Neuronal stem cell (in vitro differentiated cells): ENCODE measurements at regions not wholly inside any gene's neighbourhood (a gene's known extent, or its start where the extent isn't known, plus 50 kb on each side); places are given as distances from the start of the nearest gene placed in this dataset.

ENCODE experiments used
- DNase-seq: peaks from one replicate; pipeline ENCODE4 v3.0.0-alpha.2; 2013; ENCODE audit warnings: low spot score
- H2AFZ ChIP-seq: one replicate; pipeline ENCODE4 v1.6.1; 2013; ENCODE audit warnings: mild to moderate bottlenecking, low read length, inconsistent platforms
- H2AK5ac ChIP-seq: 2 replicates; pipeline ENCODE4 v1.6.1; 2013; ENCODE audit warnings: low read depth, mild to moderate bottlenecking, inconsistent platforms, low read length, moderate library complexity, mixed read lengths
- H2BK120ac ChIP-seq: 2 replicates; pipeline ENCODE4 v1.6.1; 2013; ENCODE audit warnings: low read depth, mild to moderate bottlenecking, inconsistent platforms, low read length, moderate library complexity, mixed read lengths
- H2BK12ac ChIP-seq: one replicate; pipeline ENCODE4 v1.6.1; 2013; ENCODE audit warnings: low read length, inconsistent platforms
- H2BK15ac ChIP-seq: 2 replicates; pipeline ENCODE4 v1.6.1; 2013; ENCODE audit warnings: mild to moderate bottlenecking, low read length, inconsistent platforms, mixed read lengths
- H2BK5ac ChIP-seq: one replicate; pipeline ENCODE4 v1.6.1; 2013; ENCODE audit warnings: inconsistent platforms, mild to moderate bottlenecking, low read length, moderate library complexity
- H3K14ac ChIP-seq: one replicate; pipeline ENCODE4 v1.6.1; 2013; ENCODE audit warnings: low read length, inconsistent platforms
- H3K18ac ChIP-seq: 2 replicates; pipeline ENCODE4 v1.6.1; 2013; ENCODE audit warnings: low read length, inconsistent platforms
- H3K23ac ChIP-seq: 2 replicates; pipeline ENCODE4 v1.6.1; 2013; ENCODE audit warnings: low read depth, mild to moderate bottlenecking, mixed read lengths, low read length, inconsistent platforms; ENCODE audit not compliant: poor library complexity
- H3K27ac ChIP-seq: replicated peaks from 3 replicates; pipeline ENCODE4 v1.5.1; 2013; ENCODE audit warnings: low read length, inconsistent platforms
- H3K27me3 ChIP-seq, 3 experiments: 2 replicates each; pipeline ENCODE4 v1.6.1; 2013; ENCODE audit warnings: low read length in 3 of 3, mild to moderate bottlenecking in 2 of 3, inconsistent platforms in 1 of 3, low read depth in 1 of 3, mixed read lengths in 1 of 3, moderate library complexity in 1 of 3; ENCODE audit not compliant: control insufficient read depth in 3 of 3, insufficient read depth in 3 of 3
- H3K36me3 ChIP-seq, 2 donors: replicated peaks in 1 of 2; 2 replicates each; pipeline ENCODE4 v1.6.1; 2013; ENCODE audit warnings: low read length in 2 of 2; ENCODE audit not compliant: control insufficient read depth in 2 of 2, insufficient read depth in 2 of 2
- H3K4ac ChIP-seq: 2 replicates; pipeline ENCODE4 v1.6.1; 2013; ENCODE audit warnings: inconsistent platforms, mild to moderate bottlenecking, low read length, moderate library complexity
- H3K4me1 ChIP-seq, 2 donors: 1 replicate in 1 of 2; 2 replicates in 1 of 2; pipeline ENCODE4 v1.6.1; 2013; ENCODE audit warnings: low read length in 2 of 2, low read depth in 1 of 2; ENCODE audit not compliant: control insufficient read depth in 2 of 2, insufficient read depth in 1 of 2
- H3K4me2 ChIP-seq: one replicate; pipeline ENCODE4 v1.6.1; 2013; ENCODE audit warnings: mild to moderate bottlenecking, low read length, inconsistent platforms; ENCODE audit not compliant: insufficient read depth, poor library complexity, severe bottlenecking
- H3K4me3 ChIP-seq, 2 donors: 2 replicates each; pipeline ENCODE4 v1.5.1; 2013; ENCODE audit warnings: low read length in 2 of 2, mild to moderate bottlenecking in 2 of 2, inconsistent platforms in 1 of 2, moderate library complexity in 1 of 2
- H3K79me1 ChIP-seq: one replicate; pipeline ENCODE4 v1.6.1; 2013; ENCODE audit warnings: low read depth, mild to moderate bottlenecking, inconsistent platforms, low read length, moderate library complexity
- H3K9ac ChIP-seq: one replicate; pipeline ENCODE4 v1.6.1; 2013; ENCODE audit warnings: mild to moderate bottlenecking, low read depth, low read length, inconsistent platforms; ENCODE audit not compliant: poor library complexity
- H3K9me3 ChIP-seq, 2 donors: replicated peaks in 1 of 2; 2 replicates each; pipeline versions ENCODE3 to v1.6.1; 2013; ENCODE audit warnings: low read length in 2 of 2, mild to moderate bottlenecking in 2 of 2, inconsistent platforms in 1 of 2, low read depth in 1 of 2, mixed read lengths in 1 of 2, moderate library complexity in 1 of 2; ENCODE audit not compliant: control insufficient read depth in 2 of 2, insufficient read depth in 1 of 2
- H4K8ac ChIP-seq: one replicate; pipeline ENCODE4 v1.6.1; 2013; ENCODE audit warnings: low read depth, mild to moderate bottlenecking, inconsistent platforms, low read length, moderate library complexity
- H4K91ac ChIP-seq: one replicate; pipeline ENCODE4 v1.6.1; 2013; ENCODE audit warnings: low read length, low read depth, mild to moderate bottlenecking, inconsistent platforms; ENCODE audit not compliant: poor library complexity
- WGBS, 2 donors: extraction: QIAGEN DNeasy Blood & Tissue Kit; methylation state at CpG; one replicate each; pipeline ENCODE4 v1.1.7; 2013; ENCODE audit warnings: missing lambda C conversion rate in 2 of 2, mixed read lengths in 1 of 2; ENCODE audit not compliant: insufficient read length in 2 of 2, insufficient replicate concordance in 1 of 2; ENCODE audit errors: extremely low coverage in 2 of 2; 5-methylcytosine and 5-hydroxymethylcytosine counted together

DNA sequence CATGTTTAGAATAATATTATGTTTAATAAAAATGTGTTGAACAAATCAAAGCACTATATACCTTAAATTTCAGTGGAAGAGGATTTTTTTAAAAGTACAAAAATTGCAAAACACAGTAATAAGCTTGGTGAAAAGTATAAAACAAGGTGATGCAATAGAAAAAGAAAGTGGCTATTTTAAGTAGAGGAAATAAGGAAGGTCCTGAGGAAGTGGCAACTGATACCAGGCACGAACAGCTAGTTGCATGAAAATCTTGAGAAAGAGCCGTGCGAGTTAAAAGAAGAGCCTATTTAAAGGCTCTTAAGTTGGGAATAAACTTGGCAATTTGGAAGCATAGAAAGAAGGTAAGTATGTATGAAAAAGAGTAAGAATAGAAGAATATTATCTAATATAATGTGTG, 1679.3 kb downstream of the LRRC4C start:
- Histone ChIP-seq H4K8ac (no peak overlapping the region), H2BK5ac (no peak overlapping the region), H3K23ac (no peak overlapping the region), H3K27me3 (no peaks in the 10 kb centered on the region), H2BK12ac (no peak overlapping the region), H3K4me1 (no peaks in the 10 kb centered on the region), H4K91ac (no peak overlapping the region), H3K79me1 (no peaks in the 10 kb centered on the region), H3K4me2 (no peak overlapping the region), H2BK120ac (no peak overlapping the region), H3K9ac (no peak overlapping the region), H3K14ac (no peak overlapping the region), H3K4ac (no peak overlapping the region), H2BK15ac (no peak overlapping the region), H3K27ac (no peak overlapping the region), H3K4me3 (no peak overlapping the region), H2AFZ (no peak overlapping the region), H2AK5ac (no peak overlapping the region), H3K9me3 (no peaks in the 10 kb centered on the region), H3K18ac (no peak overlapping the region), H3K36me3 (no peaks in the 10 kb centered on the region)
- WGBS, 2 donors: no CpG with 5 or more reads among the region's 3 CpGs
- DNase-seq: no peak

GRCh38 chr11:39777035-39777434, 1682.4 kb downstream of the LRRC4C start:
- Histone ChIP-seq H3K9ac (no peak overlapping the region), H2BK5ac (no peak overlapping the region), H2BK15ac (no peak overlapping the region), H2BK120ac (no peak overlapping the region), H3K27me3 (no peaks in the 10 kb centered on the region), H3K4me2 (no peak overlapping the region), H4K8ac (no peak overlapping the region), H3K14ac (no peak overlapping the region), H3K4me1 (no peaks in the 10 kb centered on the region), H3K27ac (no peak overlapping the region), H3K36me3 (no peaks in the 10 kb centered on the region), H3K18ac (no peak overlapping the region), H3K4ac (no peak overlapping the region), H4K91ac (no peak overlapping the region), H2AK5ac (no peak overlapping the region), H2AFZ (no peak overlapping the region), H3K9me3 (no peaks in the 10 kb centered on the region), H3K4me3 (no peak overlapping the region), H3K79me1 (no peaks in the 10 kb centered on the region), H3K23ac (no peak overlapping the region), H2BK12ac (no peak overlapping the region)
- DNase-seq: no peak
- no CpG with 5 or more reads among the region's 3 CpGs for WGBS, 2 donors

DNA sequence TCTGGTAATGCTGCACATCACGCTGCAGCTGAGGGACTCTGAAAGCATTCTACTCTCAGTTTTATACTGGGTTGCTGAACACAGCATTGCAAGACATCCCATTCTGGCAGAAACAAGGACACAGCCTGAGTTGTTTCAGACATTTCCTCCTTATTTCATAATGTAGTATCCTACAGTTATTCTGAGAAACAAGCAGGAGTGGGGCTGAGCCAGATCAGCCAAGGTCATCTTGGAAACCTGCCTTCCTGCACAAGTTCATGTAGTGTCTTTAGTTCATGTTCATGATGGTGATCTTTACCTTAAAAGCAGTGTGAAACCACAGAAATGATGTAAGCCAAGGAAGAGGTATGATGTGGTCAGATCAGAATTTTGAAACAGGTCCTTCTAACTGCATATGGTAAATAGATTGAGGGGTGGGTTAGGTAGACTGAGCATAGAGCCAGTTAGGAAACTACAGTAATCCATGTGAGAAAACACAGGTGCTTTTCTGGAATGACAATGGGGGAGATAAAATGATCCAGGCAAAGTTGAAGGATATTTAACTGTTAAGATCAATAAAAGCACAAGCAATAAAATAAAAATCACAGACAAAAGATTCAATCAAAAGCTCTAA, 1686.8 kb downstream of the LRRC4C start:
- no CpG with 5 or more reads among the region's 1 CpG for WGBS, 2 donors
- Histone ChIP-seq H3K4ac (no peak overlapping the region), H3K9ac (no peak overlapping the region), H3K27me3 (no peaks in the 10 kb centered on the region), H2BK15ac (no peak overlapping the region), H3K27ac (no peak overlapping the region), H3K36me3 (no peaks in the 10 kb centered on the region), H2BK12ac (no peak overlapping the region), H3K4me1 (no peaks in the 10 kb centered on the region), H4K91ac (no peak overlapping the region), H2BK5ac (no peak overlapping the region), H3K4me3 (no peak overlapping the region), H3K9me3 (no peaks in the 10 kb centered on the region), H2AFZ (no peak overlapping the region), H3K23ac (no peak overlapping the region), H3K4me2 (no peak overlapping the region), H2AK5ac (no peak overlapping the region), H2BK120ac (no peak overlapping the region), H3K79me1 (no peaks in the 10 kb centered on the region), H3K18ac (no peak overlapping the region), H4K8ac (no peak overlapping the region), H3K14ac (no peak overlapping the region)
- no peak for DNase-seq

DNA sequence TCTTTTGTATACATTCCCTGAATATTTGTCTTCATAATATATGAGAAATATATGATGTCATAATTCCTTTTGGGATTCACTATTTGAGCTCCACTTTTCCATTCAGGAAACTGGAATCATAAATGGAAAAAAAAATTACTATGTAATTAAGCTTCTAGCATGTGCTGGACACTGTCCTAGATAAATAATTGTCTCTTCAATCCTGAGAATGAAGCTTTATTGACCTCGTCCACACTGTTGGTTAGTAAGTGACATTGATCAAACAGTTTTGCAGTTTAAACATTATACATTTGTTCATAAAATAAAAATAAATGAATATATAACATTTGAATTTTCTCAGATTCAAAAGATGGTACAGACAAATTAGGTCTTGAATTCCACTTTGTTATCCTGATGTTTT, 1691.2 kb downstream of the LRRC4C start:
- H3K9me3 ChIP-seq: no peaks in the 10 kb centered on the region
- H3K4me2 ChIP-seq: no peak overlapping the region
- H3K27me3 ChIP-seq: no peaks in the 10 kb centered on the region
- no peak overlapping the region for H2BK12ac ChIP-seq
- H3K79me1 ChIP-seq: no peaks in the 10 kb centered on the region
- no peak overlapping the region for H2BK5ac ChIP-seq
- H2BK120ac ChIP-seq: no peak overlapping the region
- no peak for DNase-seq
- no peak overlapping the region for H3K18ac ChIP-seq
- H3K36me3 ChIP-seq: no peaks in the 10 kb centered on the region
- H3K4me1 ChIP-seq: no peaks in the 10 kb centered on the region
- H3K4me3 ChIP-seq: no peak overlapping the region
- H3K23ac ChIP-seq: no peak overlapping the region
- H3K9ac ChIP-seq: no peak overlapping the region
- no peak overlapping the region for H2AK5ac ChIP-seq
- H4K91ac ChIP-seq: no peak overlapping the region
- no peak overlapping the region for H4K8ac ChIP-seq
- H3K14ac ChIP-seq: no peak overlapping the region
- H2AFZ ChIP-seq: no peak overlapping the region
- H3K27ac ChIP-seq: no peak overlapping the region
- H2BK15ac ChIP-seq: no peak overlapping the region
- no CpG with 5 or more reads among the region's 1 CpG for WGBS, 2 donors
- H3K4ac ChIP-seq: no peak overlapping the region
